Thymus (tissue), 11 donors: ENCODE measurements at regions not wholly inside any gene's neighbourhood (a gene's known extent, or its start where the extent isn't known, plus 50 kb on each side); places are given as distances from the start of the nearest gene placed in this dataset.
"Not testable (repeated sequence)": the region's sequence is repeated elsewhere in the genome, so short reads cannot be mapped to it uniquely, and the experiment has no call there.

Source experiments
- DNase-seq, 9 donors: peaks; one replicate each; pipeline ENCODE4 v3.0.0-alpha.2; 2013; ENCODE audit warnings: low spot score in 9 of 9, low read depth in 6 of 9, missing footprints in 1 of 9
- H3K27ac ChIP-seq, 2 donors: one replicate each; pipeline ENCODE4 v1.5.1; 2013; ENCODE audit warnings: control low read depth in 1 of 2, low read depth in 1 of 2, low read length in 1 of 2, mild to moderate bottlenecking in 1 of 2, moderate library complexity in 1 of 2
- H3K27me3 ChIP-seq, 2 donors: one replicate each; pipeline ENCODE4 v1.5.1; 2013; ENCODE audit warnings: low read length in 1 of 2; ENCODE audit not compliant: control insufficient read depth in 2 of 2, insufficient read depth in 1 of 2
- H3K36me3 ChIP-seq, 2 donors: one replicate each; pipeline ENCODE4 v1.5.1; 2013; ENCODE audit warnings: low read length in 1 of 2, mild to moderate bottlenecking in 1 of 2, moderate library complexity in 1 of 2; ENCODE audit not compliant: control insufficient read depth in 2 of 2, insufficient read depth in 2 of 2
- H3K4me1 ChIP-seq, 2 donors: one replicate each; pipeline ENCODE4 v1.5.1; 2013; ENCODE audit warnings: low read length in 2 of 2; ENCODE audit not compliant: control insufficient read depth in 2 of 2, insufficient read depth in 2 of 2
- H3K4me3 ChIP-seq, 2 donors: one replicate each; pipeline ENCODE4 v1.5.1; 2013; ENCODE audit warnings: low read length in 2 of 2, control low read depth in 1 of 2, mild to moderate bottlenecking in 1 of 2
- H3K9me3 ChIP-seq, 2 donors: one replicate each; pipeline ENCODE4 v1.5.1; 2013; ENCODE audit warnings: low read length in 1 of 2, mild to moderate bottlenecking in 1 of 2; ENCODE audit not compliant: control insufficient read depth in 2 of 2, insufficient read depth in 1 of 2
- whole genome bisulfite sequencing: extraction: QIAGEN DNeasy Blood & Tissue Kit; methylation state at CpG from one replicate; pipeline ENCODE4 v1.1.7; 2013; 5-methylcytosine and 5-hydroxymethylcytosine counted together
- donor health status: healthy.

GRCh38 chr7:81468526-81468925 lies 301.3 kb downstream of the HGF start:
- Histone ChIP-seq H3K9me3 (no peaks in the 10 kb centered on the region), H3K4me1 (no peaks in the 10 kb centered on the region), H3K27me3 (no peaks in the 10 kb centered on the region), H3K27ac (no peak overlapping the region), H3K4me3 (no peak overlapping the region), H3K36me3 (no peaks in the 10 kb centered on the region)
- no peak for DNase-seq

GRCh38 chr7:81467964-81468363 lies 301.9 kb downstream of the HGF start:
- Histone ChIP-seq H3K27ac (no peak overlapping the region), H3K4me3 (no peak overlapping the region)
- 97% methylated on average over 4 of the region's 4 CpGs for WGBS

GRCh38 chr7:81462672-81463071 lies 307.2 kb downstream of the HGF start:
- Histone ChIP-seq H3K4me3 (no peak overlapping the region), H3K27ac (no peak overlapping the region), H3K9me3 (no peaks in the 10 kb centered on the region), H3K27me3 (no peaks in the 10 kb centered on the region), H3K36me3 (no peaks in the 10 kb centered on the region), H3K4me1 (no peaks in the 10 kb centered on the region)
- 93% methylated on average over 1 of the region's 1 CpG for WGBS
- DNase-seq: no peak

More at GRCh38 chr7:81467964-81468363, 301.9 kb downstream of the HGF start:
- Histone ChIP-seq H3K36me3 (no peaks in the 10 kb centered on the region), H3K27me3 (no peaks in the 10 kb centered on the region), H3K9me3 (no peaks in the 10 kb centered on the region), H3K4me1 (no peaks in the 10 kb centered on the region)
- no peak for DNase-seq

GRCh38 chr7:81460250-81461045 lies 309.4 kb downstream of the HGF start:
- 3% methylated on average over 1 of the region's 1 CpG for WGBS
- no peaks in the 10 kb centered on the region for H3K4me1 ChIP-seq
- no peaks in the 10 kb centered on the region for H3K36me3 ChIP-seq
- no peak for DNase-seq
- no peaks in the 10 kb centered on the region for H3K27me3 ChIP-seq
- no peak overlapping the region for H3K4me3 ChIP-seq
- H3K27ac ChIP-seq: no peak overlapping the region
- no peaks in the 10 kb centered on the region for H3K9me3 ChIP-seq

GRCh38 chr7:81459485-81459884 lies 310.4 kb downstream of the HGF start:
- 97% methylated on average over 2 of the region's 2 CpGs for WGBS
- Histone ChIP-seq H3K4me1 (no peaks in the 10 kb centered on the region), H3K9me3 (no peaks in the 10 kb centered on the region), H3K27me3 (no peaks in the 10 kb centered on the region), H3K27ac (no peak overlapping the region), H3K4me3 (no peak overlapping the region), H3K36me3 (no peaks in the 10 kb centered on the region)
- DNase-seq: no peak

DNA sequence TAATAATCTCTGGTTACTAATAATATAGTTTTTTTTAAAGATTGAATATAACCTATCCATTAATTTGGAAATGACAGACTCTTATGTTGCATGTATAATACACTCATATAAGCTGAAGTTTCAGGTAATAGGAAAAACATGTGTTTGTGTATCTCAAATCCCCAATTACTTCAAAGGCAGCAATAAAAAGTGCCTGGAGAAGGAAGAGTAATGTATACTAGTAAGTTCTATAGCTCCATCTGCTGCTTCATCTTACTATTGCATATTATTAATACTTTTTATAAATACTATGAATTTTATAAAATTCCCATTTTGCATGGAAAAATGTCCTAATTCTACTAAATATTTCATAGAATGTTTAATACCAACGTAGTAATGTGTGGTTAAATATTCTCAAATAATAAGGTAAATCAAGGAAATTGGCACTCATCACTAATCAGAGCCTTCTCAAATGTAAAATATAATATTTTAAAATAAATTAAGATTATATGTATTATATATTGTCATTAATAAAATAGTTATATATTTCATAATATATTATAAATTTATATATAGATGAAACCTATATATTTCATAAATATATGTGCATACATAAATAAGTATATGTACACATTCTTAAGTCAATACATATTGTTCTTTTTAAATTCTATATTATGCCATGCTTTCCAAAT lies 311.9 kb downstream of the HGF start:
- no peak overlapping the region for H3K27ac ChIP-seq
- WGBS: 73% methylated on average over 1 of the region's 1 CpG
- no peak for DNase-seq

GRCh38 chr7:81453770-81454169 lies 316.1 kb downstream of the HGF start:
- not testable (repeated sequence) for H3K4me1 ChIP-seq, H3K27me3 ChIP-seq, H3K9me3 ChIP-seq, H3K4me3 ChIP-seq, DNase-seq, H3K36me3 ChIP-seq, H3K27ac ChIP-seq

More for the DNA sequence above, 311.9 kb downstream of the HGF start:
- Histone ChIP-seq H3K4me1 (no peaks in the 10 kb centered on the region), H3K27me3 (no peaks in the 10 kb centered on the region), H3K4me3 (no peak overlapping the region), H3K9me3 (no peaks in the 10 kb centered on the region), H3K36me3 (no peaks in the 10 kb centered on the region)

DNA sequence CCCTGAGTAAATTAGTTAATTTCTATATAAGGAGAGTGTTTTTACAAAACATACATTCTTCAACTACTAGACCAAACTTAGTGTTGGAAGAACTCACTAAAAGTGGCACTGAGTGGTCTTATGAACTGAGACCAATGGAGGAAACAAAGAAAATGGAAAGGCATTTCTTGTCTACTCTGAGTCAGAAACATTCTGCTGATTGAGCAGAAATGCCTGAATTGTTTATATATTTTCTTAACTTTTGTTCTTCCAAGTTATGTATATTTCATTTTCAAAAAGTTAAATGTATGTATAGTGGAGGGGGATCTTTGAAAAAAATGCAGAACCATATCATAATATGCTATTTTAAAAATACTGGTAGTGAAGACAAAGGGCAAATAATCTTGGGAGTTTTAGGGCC lies 320.7 kb downstream of the HGF start:
- no peaks in the 10 kb centered on the region for H3K27me3 ChIP-seq
- H3K36me3 ChIP-seq: no peaks in the 10 kb centered on the region
- DNase-seq: no peak
- no peak overlapping the region for H3K4me3 ChIP-seq
- H3K27ac ChIP-seq: no peak overlapping the region
- peaks cover 0 to 3% of the 10 kb centered on the region in 2 donors for H3K9me3 ChIP-seq
- no peaks in the 10 kb centered on the region for H3K4me1 ChIP-seq

- Histone ChIP-seq H3K4me1 (no peaks in the 10 kb centered on the region), H3K9me3 (peaks cover 0 to 3% of the 10 kb centered on the region in 2 donors), H3K27me3 (no peaks in the 10 kb centered on the region), H3K4me3 (no peak overlapping the region), H3K27ac (no peak overlapping the region), H3K36me3 (no peaks in the 10 kb centered on the region)
- WGBS: 40% methylated on average over 4 of the region's 4 CpGs
- peak in 2 of 9 donors; percentile 2 to 21 for DNase-seq
Measured at GRCh38 chr7:81447351-81447952, 322.4 kb downstream of the HGF start.
